Erythroblast (primary cell): ENCODE measurements at regions not wholly inside any gene's neighbourhood (a gene's known extent, or its start where the extent isn't known, plus 50 kb on each side); places are given as distances from the start of the nearest gene placed in this dataset.

Experiments
- GATA1 ChIP-seq: IDR thresholded peaks from 2 replicates; pipeline ENCODE4 v1.6.1; 2011; ENCODE audit warnings: low read depth, mild to moderate bottlenecking, control low read depth, low read length, moderate library complexity
- POLR2A ChIP-seq: IDR thresholded peaks from 2 replicates; pipeline ENCODE4 v1.6.1; 2011; ENCODE audit warnings: mild to moderate bottlenecking, low read length

DNA sequence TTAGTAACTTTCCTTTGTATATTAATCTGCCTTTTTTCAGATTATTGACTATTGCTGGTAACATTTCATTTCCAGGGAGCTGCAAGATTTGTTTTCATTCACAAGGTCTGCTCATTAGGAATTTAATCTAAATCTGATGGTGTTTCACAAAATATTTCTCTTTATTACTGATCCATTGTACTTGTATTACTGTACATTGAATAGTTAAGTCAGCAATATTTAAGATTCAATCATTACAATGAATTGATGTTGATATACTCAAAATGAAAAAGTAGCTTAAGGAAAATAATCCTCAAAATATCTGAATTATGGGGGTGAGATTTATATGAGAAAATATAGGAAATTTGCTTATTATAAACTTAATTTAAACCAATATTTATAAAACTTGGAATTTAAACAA lies 308.6 kb upstream of the PBX1 start:
- TF ChIP-seq POLR2A (no peak), GATA1 (no peak)
